GM21423 (cell line): ENCODE measurements at regions not wholly inside any gene's neighbourhood (a gene's known extent, or its start where the extent isn't known, plus 50 kb on each side); places are given as distances from the start of the nearest gene placed in this dataset.

ENCODE experiments used
- ATAC-seq: cut with Tn5 transposase; IDR thresholded peaks from one replicate; pipeline ENCODE4 v1.9.1; 2021; ENCODE audit warnings: mild to moderate bottlenecking, moderate library complexity; ENCODE audit not compliant: unreplicated experiment

GRCh38 chr4:56210397-56210796, 176.9 kb downstream of the AASDH start:
- no peak for ATAC-seq

- no peak for ATAC-seq
Measured at GRCh38 chr4:56209767-56210166, 177.5 kb downstream of the AASDH start.

DNA sequence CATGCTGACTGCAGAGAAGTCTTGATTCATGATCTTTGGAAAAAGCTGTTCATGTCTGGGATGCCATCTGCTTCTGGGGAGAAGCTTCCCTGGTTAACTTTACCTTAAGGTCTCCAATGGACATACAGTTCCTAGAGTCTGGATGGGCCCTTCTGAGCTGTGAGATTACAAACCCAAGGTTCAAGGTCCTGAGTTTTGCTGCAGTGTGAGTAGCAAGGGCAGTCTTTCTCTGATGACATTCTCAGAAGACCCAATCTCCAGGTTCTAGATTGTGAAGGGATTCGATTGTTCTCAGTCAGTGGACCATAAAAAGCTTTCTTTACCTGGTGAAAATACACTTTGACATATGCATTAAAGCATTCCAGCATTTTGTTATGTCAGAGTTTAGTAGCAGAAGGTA, 179.2 kb downstream of the AASDH start:
- ATAC-seq = no peak

- no peak for ATAC-seq
Measured at GRCh38 chr4:56206258-56206657, 181.0 kb downstream of the AASDH start.

DNA sequence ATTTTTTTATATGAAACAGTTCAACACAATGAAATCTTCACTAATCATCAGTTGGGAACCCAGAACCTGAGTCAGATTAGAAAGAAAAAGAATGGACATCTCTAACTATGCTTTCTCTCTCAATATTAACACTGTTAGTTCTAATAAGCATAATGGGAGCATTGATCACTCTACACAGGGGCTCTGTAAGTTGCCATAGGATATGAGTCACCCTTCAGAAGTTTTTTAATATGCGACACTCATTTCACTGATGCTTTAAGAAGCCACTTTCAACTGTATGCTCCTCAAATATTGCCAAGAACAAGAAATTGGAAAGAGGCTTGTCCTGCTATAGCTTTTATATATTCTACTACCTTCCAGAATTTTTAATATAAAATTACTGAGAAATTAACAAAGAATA, 187.0 kb downstream of the AASDH start:
- ATAC-seq = no peak

- ATAC-seq = no peak
Measured at GRCh38 chr4:56198265-56198664, 189.0 kb downstream of the AASDH start.

DNA sequence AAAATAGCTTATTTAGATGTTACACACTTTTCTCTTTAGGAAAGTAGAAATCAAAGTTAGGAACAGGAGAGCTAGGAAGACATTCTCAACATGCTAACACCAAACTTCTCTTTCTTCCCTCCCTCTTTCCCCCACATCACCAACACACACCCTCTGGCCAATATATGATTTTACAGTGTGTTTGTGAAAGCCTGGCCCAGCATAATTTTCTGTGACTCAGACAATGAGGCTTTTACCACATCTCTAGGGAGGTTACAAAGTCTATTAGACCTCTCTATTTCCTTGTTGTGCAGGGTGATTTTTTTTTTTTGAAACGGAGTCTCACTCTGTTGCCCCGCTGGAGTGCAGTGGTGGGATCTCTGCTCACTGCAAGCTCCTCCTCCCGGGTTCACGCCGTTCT, 189.9 kb downstream of the AASDH start:
- no peak for ATAC-seq

DNA sequence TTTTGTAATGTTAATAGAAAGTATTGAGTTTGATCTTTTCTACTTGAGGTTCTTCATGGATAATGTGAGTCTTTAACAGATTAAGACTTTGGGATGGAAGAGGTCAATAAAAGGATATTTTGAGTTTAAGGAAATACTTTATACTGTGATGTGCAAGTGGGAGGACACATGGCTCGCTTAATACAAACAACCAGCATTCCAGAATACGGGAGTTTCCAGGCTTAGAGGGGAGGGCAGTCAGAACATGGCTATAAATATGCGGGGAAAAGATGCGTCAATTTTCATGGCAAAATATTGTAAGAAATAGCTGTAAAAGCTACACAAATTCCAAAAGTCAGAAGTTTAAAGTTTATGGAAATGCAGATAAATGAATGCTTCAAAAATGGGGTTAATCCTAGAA, 192.3 kb downstream of the AASDH start:
- no peak for ATAC-seq

GRCh38 chr4:56191534-56191933, 195.8 kb downstream of the AASDH start:
- ATAC-seq = no peak

- ATAC-seq = no peak
Measured at GRCh38 chr4:56187688-56188087, 199.6 kb downstream of the AASDH start.

- no peak for ATAC-seq
Measured at GRCh38 chr4:56186808-56187523, 200.3 kb downstream of the AASDH start.

DNA sequence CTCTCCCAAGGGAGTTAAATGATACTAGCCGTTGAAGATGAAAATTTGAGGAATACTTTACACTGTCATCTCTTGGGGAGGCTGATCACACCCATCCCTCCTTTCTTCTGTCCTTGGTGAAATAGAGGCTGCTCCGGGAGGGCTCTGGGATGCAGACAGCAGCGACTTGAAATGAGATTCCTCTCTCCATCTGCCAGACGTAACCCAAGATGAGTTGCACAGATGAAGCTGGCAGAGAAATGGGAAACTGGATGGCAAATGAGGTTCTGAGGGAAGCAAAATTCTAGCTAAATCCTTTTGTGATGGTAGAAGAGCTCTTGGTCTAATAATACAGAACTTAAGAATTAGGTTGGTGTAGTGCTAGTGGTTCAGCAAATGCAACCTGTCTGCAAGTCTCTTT, 201.4 kb downstream of the AASDH start:
- ATAC-seq = no peak

- ATAC-seq = no peak
Measured at GRCh38 chr4:56184214-56184613, 203.1 kb downstream of the AASDH start.

DNA sequence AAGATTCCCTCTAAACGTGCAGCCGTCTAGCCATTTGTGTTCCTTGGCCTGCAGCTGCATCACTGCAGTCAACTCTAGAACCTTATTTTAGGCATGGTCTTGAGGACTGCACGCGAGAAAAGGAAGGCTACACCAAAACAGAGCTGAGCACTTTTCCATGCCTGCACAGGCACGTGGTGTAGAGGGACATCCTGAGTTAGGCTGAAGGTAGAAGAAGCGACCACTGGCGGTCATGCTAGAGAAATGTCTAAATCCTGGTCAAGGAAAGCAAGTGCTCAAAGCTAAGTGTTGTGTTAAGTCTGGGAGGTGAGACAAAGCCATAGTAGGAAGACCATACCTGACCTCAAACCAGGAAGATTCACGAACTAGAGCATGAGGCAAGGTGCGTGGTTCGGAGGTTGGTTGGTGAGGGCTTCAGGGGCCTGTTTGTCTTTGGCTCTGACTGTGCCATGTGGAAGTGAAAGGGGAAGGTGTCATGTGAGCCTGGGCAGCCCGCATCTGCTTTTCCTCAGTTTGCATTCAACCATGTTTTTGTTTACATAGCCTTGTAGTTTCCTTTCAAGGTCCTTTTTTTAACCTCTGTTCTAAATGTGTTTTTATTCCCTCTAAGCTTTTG, 203.8 kb downstream of the AASDH start:
- ATAC-seq = peak; percentile 63

DNA sequence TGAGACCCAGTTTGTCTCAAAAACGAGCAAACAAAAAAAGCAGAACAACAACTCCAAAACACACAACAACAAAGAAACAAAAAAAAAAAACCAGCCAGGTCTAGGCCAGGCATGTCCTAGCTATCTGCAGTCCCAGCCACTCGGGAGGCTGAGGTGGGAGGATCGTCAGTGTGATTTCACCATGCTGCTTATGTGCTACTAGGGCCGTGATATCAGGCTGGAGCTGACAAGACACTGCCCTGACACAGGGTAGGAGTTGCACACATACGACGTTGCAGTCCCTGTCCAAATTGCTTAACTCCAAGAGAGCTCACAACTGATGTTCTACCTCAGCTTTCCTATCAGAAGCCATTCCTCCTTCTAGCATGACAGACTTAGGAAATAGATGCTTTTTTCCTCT, 204.9 kb downstream of the AASDH start:
- no peak for ATAC-seq

- ATAC-seq = no peak
Measured at GRCh38 chr4:56181140-56181953, 205.9 kb downstream of the AASDH start.

DNA sequence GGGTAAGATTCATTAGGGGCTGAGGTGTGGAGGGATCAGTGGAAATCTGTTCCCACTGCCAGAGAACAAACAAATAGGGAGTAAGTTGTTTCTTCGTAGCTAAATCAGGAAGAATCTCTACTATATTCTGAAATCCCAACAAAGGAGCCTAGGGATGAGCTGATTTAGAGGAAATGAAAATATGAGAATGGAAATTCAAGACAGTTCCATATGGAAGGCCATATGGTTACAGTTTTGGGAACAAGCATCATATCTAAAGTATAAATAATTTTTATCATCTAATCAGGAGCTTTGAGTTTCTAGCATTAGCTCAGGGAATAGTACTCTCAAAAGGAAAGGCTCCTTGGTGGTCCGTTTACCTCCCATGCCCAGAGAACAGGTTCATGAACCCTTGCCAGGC, 218.2 kb downstream of the AASDH start:
- ATAC-seq = no peak

DNA sequence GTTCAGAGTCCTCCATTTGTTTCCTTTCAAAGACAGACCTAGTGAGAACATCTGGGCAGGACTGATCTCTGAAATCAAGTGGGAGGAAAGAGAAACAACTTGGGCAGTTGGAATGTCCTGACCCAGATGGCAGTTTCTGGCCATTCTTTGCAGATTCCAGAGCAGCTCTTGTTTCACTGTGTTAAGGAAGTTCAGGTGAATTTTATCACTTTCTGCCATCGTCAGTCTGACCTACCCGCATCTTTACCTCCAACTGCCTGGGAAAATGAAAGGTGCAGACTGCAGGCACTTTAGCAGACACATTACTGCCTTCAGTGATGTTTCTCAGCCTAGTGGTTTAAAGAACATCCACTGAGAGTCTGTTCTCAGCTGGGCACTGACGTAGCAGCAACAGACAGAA, 216.2 kb downstream of the CEP135 start:
- ATAC-seq = no peak

DNA sequence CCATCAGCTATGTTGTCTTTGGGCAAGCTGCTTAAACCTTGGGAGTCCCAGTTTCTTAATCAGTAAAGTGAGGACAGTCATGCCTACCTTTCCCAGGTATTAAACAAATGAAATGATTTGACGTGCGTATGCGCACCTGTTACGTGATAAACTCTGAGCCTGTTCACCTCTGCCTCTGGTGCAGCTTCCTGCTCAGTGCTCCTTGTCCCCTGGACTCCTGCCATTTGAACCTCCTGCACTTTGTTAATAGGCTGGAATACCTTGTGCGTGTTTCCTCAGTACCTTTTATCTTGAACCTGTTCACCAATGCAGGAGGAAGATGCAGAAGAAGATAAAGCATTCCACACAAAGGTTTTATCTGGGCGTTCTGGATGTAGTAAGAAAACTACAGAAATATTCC, 211.9 kb downstream of the CEP135 start:
- ATAC-seq = no peak

- no peak for ATAC-seq
Measured at GRCh38 chr4:56158483-56158882, 209.7 kb downstream of the CEP135 start.

- no peak for ATAC-seq
Measured at GRCh38 chr4:56156141-56156540, 207.4 kb downstream of the CEP135 start.

GRCh38 chr4:56155432-56155831, 206.7 kb downstream of the CEP135 start:
- no peak for ATAC-seq
